ENCODE measurements at regions not wholly inside any gene's neighbourhood (a gene's known extent, or its start where the extent isn't known, plus 50 kb on each side); places are given as distances from the start of the nearest gene placed in this dataset.
A peak's percentile ranks its signal among the peaks of the same experiment; 100 is the strongest.

GRCh38 chr17:5706577-5707210 lies 122.4 kb upstream of the NLRP1 start:
- TF ChIP-seq POLR2AphosphoS5 (IDR thresholded peaks at IDR 0.05) (no peak), POLR2A (IDR thresholded peaks at IDR 0.05; ENCODE audit: low read depth) (no peak), EP300 (IDR thresholded peaks at IDR 0.05) (no peak)
- TF ChIP-seq, protein P1, sequence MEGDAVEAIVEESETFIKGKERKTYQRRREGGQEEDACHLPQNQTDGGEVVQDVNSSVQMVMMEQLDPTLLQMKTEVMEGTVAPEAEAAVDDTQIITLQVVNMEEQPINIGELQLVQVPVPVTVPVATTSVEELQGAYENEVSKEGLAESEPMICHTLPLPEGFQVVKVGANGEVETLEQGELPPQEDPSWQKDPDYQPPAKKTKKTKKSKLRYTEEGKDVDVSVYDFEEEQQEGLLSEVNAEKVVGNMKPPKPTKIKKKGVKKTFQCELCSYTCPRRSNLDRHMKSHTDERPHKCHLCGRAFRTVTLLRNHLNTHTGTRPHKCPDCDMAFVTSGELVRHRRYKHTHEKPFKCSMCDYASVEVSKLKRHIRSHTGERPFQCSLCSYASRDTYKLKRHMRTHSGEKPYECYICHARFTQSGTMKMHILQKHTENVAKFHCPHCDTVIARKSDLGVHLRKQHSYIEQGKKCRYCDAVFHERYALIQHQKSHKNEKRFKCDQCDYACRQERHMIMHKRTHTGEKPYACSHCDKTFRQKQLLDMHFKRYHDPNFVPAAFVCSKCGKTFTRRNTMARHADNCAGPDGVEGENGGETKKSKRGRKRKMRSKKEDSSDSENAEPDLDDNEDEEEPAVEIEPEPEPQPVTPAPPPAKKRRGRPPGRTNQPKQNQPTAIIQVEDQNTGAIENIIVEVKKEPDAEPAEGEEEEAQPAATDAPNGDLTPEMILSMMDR (IDR thresholded peaks at IDR 0.05) = peak; percentile 32 to 58 (median 41)

All from esophagus muscularis mucosa (tissue), 4 donors.